ENCODE measurements at regions not wholly inside any gene's neighbourhood (a gene's known extent, or its start where the extent isn't known, plus 50 kb on each side); places are given as distances from the start of the nearest gene placed in this dataset.
"Not testable (repeated sequence)": the region's sequence is repeated elsewhere in the genome, so short reads cannot be mapped to it uniquely, and the experiment has no call there.

DNA sequence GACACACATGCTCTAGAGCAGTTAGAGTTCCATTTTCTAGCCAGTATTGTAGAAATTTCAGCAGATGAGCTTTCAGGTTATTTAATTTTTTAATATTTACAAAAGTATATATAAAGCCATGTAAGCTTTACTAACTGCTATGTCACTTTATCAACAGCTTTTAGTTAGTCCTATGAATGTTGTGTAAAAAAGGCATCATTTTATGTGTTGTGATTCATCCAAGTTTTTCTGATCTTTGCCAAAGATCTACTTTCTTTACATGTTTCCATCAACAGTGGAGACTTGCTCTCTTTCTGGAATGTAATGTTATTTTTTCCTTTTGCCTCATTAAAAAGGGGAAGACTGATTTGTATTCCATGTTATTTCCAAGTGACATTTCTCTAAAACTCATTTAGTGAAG lies 125.2 kb upstream of the TFPI start:
- DNase-seq (ENCODE audit: low read depth in 2 of 2) = no peak

DNA sequence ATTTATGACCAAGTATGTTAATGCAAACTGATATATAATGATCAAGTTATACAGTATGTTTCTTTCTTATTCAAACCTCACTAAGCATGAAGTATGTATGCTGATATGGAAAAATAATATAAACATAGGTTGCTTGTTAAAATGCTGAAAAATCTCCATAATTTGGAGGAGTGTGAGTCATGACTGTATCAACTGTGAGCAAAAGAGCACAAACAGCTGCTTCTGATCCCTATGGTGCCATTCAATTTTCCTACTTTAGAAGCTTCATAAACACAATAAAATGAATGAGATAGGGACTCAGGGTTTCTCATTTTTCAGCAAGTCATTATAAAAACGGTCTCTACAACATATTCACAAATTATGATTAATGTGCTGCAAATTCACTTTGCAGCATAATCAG lies 129.9 kb upstream of the TFPI start:
- DNase-seq (ENCODE audit: low read depth in 2 of 2) = no peak

DNA sequence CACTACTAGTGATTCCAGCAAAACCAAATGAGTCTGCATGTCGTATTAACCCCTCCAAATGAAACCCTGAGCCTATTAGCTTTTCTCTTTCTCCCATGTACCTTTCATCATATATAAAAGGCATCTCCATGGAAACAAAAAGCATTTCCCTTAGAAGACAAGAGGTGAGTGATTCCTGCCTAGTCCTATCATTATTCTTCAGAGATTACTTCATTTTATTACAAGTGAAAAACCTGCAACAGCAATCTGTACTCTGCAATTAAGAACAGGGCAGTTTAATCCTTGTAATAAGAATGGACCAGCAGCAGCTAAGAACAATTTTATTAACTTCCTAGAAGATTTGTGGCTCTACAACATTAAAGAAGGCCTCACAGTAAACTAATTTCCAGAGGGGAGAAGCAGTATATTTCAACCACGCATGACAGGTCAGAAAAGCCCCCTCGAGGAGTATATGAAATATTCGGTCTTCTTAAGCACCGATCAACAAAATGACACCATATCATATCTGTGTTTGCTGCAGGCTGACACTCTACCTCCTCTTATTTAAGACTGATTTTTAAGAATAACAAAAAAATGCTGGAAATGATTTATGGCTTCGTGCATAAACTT lies 132.3 kb upstream of the TFPI start:
- no peak for DNase-seq (ENCODE audit: low read depth in 2 of 2)

DNA sequence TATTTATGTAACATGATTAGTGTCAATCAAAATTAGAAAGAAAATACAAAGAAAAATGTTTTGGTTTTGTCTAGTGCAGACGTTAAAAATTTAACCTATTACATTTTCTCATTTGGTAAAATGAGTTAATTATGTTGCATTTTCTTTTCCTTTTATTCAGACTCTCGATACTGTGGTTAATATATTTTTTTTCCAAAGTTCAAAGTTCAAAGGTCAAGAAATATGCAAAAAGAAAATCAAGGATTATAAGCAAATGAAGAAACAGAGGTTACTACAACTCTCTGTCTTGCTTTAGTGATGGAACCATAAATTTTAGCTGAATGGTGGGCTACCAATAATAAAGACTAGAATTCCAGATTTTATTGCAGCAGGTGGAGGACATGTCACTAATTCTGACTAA lies 133.3 kb upstream of the TFPI start:
- no peak for DNase-seq (ENCODE audit: low read depth in 2 of 2)

DNA sequence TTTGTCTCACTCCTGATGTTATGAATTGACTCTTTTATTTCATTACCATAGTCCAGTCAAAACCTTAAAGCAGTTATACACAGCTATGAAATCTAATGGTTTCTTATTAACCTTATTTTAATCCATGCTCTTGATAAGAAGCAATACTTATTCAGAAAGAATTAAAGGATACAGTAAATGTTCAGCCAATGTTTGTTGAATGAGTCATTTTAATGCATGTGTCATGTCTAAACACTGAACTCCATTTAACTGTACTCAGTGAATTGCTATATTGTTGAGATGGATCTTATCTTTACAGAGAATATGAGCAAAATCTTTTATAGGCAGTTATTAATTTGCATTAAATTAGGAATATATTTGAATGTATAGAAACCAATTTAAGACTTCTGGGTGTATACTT lies 135.1 kb upstream of the TFPI start:
- peak in 1 of 2 donors; percentile 27 for DNase-seq (ENCODE audit: low read depth in 2 of 2)

DNA sequence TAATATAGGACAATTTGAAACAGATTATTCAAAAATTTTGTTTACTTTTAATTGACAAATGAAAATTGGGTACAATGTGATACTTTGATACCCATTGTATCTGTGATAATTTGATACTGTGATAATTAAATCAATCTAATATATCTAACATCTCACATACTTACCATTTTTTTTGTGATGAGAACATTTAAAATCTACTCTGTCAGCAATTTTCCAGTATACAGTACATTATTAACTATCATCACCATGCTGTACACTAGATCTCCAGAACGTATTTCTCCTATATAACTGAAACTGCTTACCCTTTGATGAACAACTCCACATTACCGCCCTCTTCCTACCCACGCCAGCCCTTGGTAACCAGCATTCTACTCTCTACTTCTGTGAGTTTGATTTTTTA lies 139.7 kb upstream of the TFPI start:
- DNase-seq (ENCODE audit: low read depth in 2 of 2) = no peak

DNA sequence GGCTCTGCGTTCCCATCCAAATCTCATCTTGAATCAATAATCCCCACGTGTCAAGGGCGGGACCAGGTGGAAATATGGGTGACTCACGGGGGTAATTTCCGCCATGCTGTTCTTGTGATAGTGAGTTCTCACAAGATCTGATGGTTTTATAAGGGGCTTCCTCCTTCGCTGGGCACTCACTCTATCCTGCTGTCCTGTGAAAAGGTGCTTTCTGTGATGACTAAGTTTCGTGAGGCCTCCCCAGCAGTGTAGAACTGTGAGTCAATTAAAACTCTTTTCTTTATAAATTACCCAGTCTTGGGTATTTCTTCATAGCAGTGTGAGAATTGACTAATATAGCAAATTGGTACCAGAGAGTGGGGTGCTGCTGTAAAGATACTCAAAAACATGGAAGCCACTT lies 142.4 kb upstream of the TFPI start:
- DNase-seq (ENCODE audit: low read depth in 2 of 2) = not testable (repeated sequence)

DNA sequence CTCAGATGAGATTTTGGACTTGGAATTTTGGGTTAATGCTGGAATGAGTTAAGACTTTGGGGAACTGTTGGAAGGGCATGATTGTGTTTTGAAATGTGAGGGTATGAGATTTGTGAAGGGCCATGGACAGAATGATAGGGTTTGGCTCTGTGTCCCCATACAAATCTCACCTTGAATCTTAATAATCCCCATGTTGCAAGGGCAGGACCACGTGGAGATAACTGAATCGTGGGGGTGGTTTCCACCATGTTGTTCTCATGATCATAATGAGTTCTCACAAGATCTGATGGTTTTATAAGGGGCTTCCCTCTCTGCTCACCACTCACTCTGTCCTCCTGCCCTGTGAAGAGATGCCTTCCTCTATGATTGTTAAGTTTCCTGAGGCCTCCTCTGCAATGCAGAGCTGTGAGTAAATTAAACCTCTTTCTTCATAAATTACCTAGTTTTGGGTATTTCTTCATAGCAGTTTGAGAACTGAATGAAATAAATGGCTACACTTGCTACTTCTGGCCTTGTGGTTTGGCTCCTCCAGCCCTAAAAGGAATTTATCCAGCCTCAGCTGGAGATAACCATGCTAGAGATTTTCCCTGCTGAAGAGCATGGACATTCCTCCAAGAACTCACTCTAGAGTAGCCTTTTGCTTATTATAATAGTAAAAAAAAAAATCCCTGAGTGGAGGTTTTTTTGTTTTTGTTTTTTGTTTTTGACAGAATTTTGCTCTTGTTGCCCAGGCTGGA lies 144.3 kb upstream of the TFPI start:
- no peak for DNase-seq (ENCODE audit: low read depth in 2 of 2)

DNA sequence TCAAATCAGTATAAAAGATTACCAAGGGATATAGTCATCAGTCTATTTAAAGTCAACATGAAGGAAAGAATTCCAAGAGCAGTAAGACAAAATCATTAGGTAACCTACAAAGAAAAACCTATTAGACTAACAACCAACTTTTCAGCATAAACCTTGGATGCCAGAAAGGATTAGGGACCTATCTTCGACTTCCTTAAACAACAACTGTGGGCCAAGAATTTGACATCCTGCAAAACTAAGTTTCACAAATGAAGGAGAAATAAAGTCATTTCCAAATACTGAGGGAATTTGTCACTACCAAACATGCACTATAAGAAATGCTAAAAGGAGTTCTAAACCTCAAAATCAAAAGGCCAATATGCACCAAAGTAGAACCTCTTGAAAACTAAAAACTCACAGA lies 147.9 kb upstream of the TFPI start:
- DNase-seq (ENCODE audit: low read depth in 2 of 2) = no peak

DNA sequence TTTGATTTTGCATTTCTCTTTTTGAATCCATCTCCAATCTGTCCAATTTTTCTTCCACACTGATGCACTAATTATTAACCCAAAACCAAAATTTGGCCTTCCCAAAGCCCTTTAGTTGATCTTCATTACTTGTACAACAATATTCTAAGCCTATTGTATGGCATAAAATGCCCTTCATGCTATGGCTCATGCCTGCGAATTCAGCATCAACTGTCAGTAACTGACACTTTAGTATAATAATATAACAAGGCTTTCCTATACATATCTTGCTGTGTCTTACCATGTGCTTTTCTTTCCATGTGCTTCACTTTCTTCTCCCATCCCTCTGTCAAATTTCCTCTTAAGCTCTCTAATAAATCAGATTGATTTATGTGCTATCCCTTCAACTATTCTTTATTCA lies 154.0 kb upstream of the TFPI start:
- DNase-seq (ENCODE audit: low read depth in 2 of 2) = no peak

DNA sequence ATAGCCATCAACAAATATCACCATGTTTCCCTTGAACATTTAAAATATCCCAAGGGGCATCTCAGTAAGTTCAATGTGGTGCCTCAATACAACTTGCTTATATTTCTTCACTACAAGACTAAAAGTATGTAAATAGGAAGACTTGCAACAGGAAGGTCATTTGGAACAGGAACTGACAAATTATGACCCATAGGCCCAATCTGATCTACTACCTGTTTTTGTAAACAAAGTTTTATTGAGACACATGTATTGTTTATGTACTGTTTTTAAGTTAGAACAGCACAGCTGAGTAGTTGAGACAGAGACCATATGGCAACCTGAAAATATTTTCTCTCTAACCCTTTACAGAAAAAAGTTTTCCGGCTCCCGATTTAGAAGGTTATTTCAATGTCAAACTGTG lies 154.8 kb upstream of the TFPI start:
- DNase-seq (ENCODE audit: low read depth in 2 of 2) = peak in 1 of 2 donors; percentile 15

DNA sequence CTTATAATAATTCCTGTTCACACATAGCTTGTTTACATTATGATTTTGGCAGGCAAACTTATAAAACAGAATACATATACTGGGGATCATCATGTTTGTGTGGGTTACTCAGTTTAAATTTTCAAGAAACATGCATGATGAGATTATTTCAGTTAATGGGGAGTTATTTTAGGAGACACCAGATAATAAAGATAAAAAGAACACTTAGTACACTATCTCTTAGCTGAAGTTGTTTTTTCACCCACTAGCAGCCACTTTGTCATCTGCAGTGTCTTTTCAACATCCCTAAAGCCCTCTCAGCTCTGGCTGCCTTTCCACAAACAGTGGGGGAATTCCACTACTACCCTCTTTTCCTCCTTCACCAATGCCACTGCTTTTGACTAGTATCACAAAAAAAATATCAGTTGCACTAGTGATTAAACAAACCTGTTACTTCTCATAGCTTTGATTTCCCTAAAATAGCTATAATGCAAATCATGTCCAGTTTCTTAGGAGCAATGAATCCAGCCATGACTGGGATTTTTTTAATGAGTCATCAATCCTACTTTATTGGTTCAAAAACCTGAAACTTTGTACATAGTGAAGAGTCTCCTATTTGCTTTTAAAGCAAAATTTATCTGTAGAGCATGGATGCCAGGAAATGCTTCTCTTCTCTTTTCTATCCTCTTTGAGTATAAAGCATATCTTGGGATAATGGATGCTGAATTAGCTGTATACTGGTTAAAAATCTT lies 156.7 kb upstream of the TFPI start:
- no peak for DNase-seq (ENCODE audit: low read depth in 2 of 2)

DNA sequence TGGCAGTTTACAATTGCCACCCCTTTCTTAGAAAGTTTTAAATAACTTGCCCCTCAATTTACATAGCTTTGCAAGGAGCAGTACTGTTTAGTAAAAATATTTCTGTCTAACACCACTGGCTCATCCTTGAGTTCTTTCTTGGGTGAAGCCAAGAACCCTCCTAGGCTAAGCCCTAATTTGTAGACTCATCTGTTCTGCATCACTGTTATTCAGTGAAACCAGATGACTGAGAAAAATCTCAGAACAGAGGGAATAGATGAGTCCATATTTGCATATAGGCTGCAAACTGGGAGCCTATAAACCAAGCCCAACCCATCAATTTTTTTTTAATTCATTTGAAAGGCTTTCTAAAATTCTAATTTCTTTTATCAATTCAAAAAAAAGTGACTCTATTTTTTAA lies 161.4 kb upstream of the TFPI start:
- no peak for DNase-seq (ENCODE audit: low read depth in 2 of 2)

DNA sequence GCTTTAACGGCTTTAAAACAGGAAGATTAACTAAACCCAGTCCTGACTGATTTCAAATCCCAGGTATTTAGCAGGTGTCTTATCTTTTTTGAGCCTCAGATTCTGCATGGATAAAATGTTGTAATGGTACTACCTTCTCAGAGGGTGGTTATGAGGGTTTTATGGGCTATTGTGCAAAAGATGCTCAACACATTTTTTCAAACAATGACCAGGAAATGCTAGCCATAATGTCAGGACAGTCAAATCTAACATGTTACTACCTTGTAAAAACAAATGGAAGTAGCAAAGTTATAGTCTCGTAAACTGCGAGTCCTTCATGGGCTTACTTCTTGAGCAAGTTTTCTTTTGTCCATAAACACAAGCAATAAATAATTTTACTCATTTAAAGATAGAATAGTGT lies 162.1 kb upstream of the TFPI start:
- no peak for DNase-seq (ENCODE audit: low read depth in 2 of 2)

DNA sequence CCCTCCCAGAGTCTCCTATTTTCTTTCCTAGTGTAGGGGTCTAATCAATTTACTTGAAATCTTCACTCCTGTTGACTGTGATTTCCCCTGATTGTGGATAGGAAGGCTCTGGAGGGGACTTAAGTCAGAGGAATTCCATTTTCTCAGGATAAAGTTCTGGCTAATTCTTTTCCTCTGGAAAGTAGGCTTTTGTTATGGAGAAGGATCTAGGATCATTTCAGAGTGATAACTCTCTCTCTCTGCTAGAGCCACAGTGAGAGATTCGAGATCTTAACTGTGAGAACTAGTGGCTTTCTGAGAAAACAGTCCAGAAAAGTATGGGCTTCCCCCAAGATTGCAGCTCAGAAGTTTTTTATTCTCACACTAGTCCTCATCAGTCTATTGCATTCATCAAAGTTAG lies 163.9 kb upstream of the TFPI start:
- no peak for DNase-seq (ENCODE audit: low read depth in 2 of 2)

DNA sequence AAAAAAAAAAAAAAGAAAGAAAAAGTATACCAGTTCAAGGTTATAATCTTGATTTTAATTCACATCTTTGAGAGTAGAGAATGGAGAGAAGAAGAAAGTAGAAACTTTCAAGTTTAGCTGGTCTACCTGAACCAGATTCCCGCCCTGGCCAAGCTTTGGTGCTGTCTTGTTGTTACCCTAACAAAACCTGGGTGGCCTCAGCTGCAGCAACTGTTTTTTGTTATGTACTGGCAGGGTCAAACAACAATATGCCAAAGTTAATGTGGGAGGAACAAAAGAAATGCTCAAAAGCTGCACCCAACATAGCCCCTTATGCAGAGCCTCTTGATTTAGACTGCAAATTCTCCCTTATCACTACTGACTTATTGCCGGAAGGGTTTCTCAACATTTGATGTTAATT lies 165.3 kb upstream of the TFPI start:
- no peak for DNase-seq (ENCODE audit: low read depth in 2 of 2)

DNA sequence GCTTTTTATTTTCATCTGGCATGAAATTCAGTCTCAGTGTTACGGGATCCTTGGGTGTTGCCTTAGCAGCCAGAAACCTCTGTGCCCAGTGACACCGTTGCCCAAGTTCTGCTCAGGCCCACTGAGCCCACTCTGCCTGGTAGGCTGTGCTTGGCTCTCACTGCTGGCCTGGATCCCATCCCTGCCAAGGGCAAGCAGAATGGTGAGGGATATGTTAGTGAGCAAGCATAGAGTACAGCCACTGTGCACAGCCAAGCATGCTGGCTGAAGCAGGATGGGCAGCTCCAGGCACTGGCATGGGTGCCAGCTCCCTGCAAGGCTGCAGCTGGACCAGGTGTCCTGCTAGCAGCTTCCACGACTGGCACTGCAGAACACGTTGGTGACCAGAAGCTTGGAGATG lies 194.7 kb upstream of the TFPI start:
- no peak for DNase-seq (ENCODE audit: low read depth in 2 of 2)

DNA sequence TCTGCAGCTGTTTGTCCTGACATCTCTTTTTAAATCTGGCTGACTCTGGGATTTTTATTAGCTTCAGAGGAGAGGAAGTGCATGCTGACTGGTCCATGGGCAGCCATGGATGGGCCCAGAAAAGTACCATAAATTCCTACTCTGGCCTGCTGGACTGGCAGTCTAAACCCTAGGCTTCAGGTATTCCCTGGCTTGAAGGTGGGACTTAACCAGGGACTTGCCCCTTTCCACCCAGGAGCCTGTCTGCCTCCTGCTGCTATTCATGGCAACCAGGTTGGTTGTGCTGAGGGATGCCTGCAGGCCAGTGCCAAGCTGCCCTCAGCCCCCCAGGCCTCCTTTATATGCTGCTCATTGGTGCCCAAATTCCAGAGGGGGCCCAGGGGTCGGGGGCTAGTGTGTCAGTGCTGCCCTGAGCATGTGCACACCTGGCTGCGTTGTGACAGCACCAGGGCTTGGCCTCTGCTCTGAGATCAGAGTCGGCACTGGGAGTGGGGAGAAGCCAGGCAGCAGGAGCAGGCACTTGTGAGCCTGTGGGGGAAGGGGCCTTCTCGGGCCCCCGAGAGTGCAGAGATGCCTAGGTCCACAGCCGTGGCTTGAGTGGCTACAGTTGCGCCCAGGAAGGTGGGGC lies 195.7 kb upstream of the TFPI start:
- no peak for DNase-seq (ENCODE audit: low read depth in 2 of 2)

DNA sequence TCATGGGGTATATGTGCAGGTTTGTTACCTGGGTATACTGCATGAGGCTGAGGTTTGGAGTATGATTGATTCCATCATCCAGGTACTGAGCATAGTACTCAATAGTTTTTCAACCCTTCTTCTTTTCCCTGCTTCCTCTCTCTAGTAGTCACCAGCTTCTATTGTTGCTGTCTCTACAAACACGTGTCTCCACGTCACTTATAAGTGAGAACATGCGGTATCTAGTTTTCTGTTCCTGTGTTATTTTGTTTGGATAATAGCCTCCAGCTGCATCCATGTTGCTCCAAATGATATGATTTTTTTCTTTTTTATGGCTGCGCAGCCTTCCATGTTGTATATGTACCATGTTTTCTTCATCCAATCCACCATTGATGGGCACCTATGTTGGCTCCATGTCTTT lies 214.8 kb upstream of the TFPI start:
- DNase-seq (ENCODE audit: low read depth in 2 of 2) = no peak

DNA sequence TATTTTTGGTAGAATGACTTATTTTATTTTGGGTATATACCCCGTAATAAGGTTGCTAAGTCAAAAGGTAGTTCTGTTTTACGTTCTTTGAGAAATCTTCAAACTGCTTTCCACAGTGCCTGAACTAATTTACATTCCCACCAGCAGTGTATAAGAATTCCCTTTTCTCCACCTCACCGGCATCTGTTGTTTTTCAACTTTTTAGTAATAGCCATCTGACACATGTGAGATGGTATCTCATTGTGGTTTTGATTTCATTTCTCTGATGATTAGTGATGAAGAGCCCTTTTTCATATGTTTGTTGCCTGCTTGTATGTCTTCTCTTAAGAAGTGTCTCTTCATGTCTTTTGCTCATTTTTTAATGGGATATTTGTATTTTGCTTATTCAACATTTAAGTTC lies 215.2 kb upstream of the TFPI start:
- DNase-seq (ENCODE audit: low read depth in 2 of 2) = no peak

DNA sequence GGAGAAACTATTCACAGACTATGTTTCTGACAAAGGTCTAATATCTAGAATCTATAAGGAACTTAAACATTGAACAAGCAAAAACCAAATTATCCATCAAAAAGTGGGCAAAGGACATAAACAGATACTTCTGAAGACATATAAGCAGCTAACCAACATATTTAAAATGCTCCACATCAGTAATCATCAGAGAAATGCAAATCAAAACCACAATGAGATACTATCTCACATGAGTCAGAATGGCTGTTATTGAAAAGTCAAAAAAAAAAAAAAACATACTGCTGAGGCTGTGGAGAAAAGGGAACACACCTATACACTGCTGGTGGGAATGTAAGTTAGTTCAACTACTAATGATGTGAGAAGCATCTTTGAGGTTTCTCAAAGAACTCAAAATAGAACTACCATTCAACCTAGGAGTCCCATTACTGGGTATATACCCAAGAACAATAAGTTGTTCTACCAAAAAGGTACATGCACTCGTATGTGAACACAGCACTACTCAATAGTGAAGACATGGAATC lies 220.4 kb upstream of the TFPI start:
- DNase-seq (ENCODE audit: low read depth in 2 of 2) = no peak

DNA sequence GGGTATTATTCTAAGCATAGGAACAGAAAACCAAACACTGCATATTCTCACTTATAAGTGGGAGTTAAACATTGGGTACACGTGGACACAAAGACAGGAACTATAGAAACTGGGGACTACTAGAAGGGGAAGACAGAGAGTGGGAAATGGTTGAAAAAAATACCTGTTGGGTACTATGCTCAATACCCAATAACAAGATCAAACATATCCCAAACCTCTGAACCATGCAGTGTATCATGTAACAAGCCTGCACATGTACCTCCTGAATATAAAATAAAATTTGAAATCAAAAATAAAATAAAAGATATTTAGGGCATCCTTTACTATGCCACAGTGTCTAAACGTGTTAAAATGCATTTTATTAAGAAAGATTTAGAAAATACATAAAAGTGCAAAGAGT lies 221.0 kb upstream of the TFPI start:
- no peak for DNase-seq (ENCODE audit: low read depth in 2 of 2)

All from dermis microvascular lymphatic vessel endothelial cell (primary cell).